Body of pancreas (tissue), 4 donors: ENCODE measurements at regions not wholly inside any gene's neighbourhood (a gene's known extent, or its start where the extent isn't known, plus 50 kb on each side); places are given as distances from the start of the nearest gene placed in this dataset.

ENCODE experiments used
- ATAC-seq: fragments of 150-250 bp; one replicate; pipeline ENCODE4 v1.9.1; 2016
- DNase-seq, 4 donors: peaks; one replicate each; pipeline ENCODE4 v3.0.0-alpha.2; 2019
- H3K27ac ChIP-seq, 4 donors: fragments of 200-600 bp; sonication (generic); 1 replicate in 3 of 4; 2 replicates in 1 of 4; pipeline versions ENCODE4 v1.5.1 to v1.6.1; 2016 to 2019; ENCODE audit warnings: mild to moderate bottlenecking in 1 of 4, mixed read lengths in 1 of 4, moderate library complexity in 1 of 4
- H3K27me3 ChIP-seq, 2 donors: fragments of 200-600 bp; sonication (generic); one replicate each; pipeline ENCODE4 v1.6.0; 2016; ENCODE audit warnings: mild to moderate bottlenecking in 1 of 2
- H3K36me3 ChIP-seq, 2 donors: fragments of 200-600 bp; sonication (generic); replicated peaks in 1 of 2; 2 replicates each; pipeline ENCODE4 v1.5.1; 2016; ENCODE audit warnings: low read depth in 2 of 2; ENCODE audit not compliant: insufficient read depth in 1 of 2
- H3K4me1 ChIP-seq: fragments of 200-600 bp; sonication (generic); one replicate; pipeline ENCODE4 v1.6.0; 2016
- H3K4me3 ChIP-seq, 2 donors: fragments of 200-600 bp; sonication (generic); 1 replicate in 1 of 2; 2 replicates in 1 of 2; pipeline ENCODE4 v1.5.1; 2016 to 2019
- H3K9me3 ChIP-seq, 3 donors: fragments of 200-600 bp; sonication (generic); 1 replicate in 2 of 3; 2 replicates in 1 of 3; pipeline ENCODE4 v1.5.1; 2016
- POLR2A ChIP-seq, 3 donors: fragments of 450-650 bp; IDR thresholded peaks; one replicate each; pipeline ENCODE4 v1.6.1; 2016; ENCODE audit warnings: antibody characterized with exemption in 3 of 3, mild to moderate bottlenecking in 2 of 3
- whole genome bisulfite sequencing, 2 donors: methylation state at CpG; one replicate each; pipeline ENCODE4 v1.1.5; 2017; 5-methylcytosine and 5-hydroxymethylcytosine counted together
- intact Hi-C: fragments of 100-400 bp; cut with DNase I; formaldehyde crosslinking; loops from one replicate; pipeline ENCODE4 v1.15.1; 2023
- TF ChIP-seq, protein P1 (sequence below), 7 experiments: fragments of 450-650 bp in 4 of 7; fragments of 200-600 bp in 3 of 7; sonication (generic) in 3 of 7; IDR thresholded peaks; one replicate each; pipeline ENCODE4 v1.5.1; 2016 to 2019; ENCODE audit warnings: antibody characterized with exemption in 7 of 7

DNA sequence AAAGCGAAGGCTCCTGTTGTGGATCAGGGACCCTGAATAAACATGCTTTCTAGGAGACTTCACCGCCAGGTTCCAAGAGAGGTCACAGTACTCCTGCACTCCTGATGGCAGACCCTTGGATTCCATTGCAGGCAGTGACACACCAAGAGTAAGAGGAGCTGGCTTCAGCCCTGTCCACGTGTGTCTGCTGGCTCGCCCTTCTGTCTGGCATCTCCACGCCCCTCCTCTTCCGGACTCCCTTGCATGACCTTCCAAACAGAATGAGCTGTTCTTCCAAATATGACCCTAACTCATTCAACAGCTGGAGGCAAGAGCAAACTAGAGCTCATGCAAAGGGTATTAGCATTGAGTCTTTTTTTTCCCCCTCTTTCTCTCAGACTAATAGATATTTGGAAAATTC is 233.0 kb upstream of the PLEKHG7 start:
- H3K4me3 ChIP-seq, result no peak overlapping the region
- H3K27me3 ChIP-seq, result no peaks in the 10 kb centered on the region
- intact Hi-C loops, result no loop called here
- no peak overlapping the region for H3K27ac ChIP-seq
- H3K9me3 ChIP-seq, result no peaks in the 10 kb centered on the region
- H3K4me1 ChIP-seq, result peaks cover 17% of the 10 kb centered on the region
- no peak for ATAC-seq
- H3K36me3 ChIP-seq, result no peaks in the 10 kb centered on the region
- no peak for DNase-seq
- WGBS, 2 donors, result 75 to 83% methylated on average over 6 of the region's 6 CpGs
- no peak for TF ChIP-seq POLR2A (IDR thresholded peaks at IDR 0.05)
- TF ChIP-seq, protein P1, sequence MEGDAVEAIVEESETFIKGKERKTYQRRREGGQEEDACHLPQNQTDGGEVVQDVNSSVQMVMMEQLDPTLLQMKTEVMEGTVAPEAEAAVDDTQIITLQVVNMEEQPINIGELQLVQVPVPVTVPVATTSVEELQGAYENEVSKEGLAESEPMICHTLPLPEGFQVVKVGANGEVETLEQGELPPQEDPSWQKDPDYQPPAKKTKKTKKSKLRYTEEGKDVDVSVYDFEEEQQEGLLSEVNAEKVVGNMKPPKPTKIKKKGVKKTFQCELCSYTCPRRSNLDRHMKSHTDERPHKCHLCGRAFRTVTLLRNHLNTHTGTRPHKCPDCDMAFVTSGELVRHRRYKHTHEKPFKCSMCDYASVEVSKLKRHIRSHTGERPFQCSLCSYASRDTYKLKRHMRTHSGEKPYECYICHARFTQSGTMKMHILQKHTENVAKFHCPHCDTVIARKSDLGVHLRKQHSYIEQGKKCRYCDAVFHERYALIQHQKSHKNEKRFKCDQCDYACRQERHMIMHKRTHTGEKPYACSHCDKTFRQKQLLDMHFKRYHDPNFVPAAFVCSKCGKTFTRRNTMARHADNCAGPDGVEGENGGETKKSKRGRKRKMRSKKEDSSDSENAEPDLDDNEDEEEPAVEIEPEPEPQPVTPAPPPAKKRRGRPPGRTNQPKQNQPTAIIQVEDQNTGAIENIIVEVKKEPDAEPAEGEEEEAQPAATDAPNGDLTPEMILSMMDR (IDR thresholded peaks at IDR 0.05), result no peak

DNA sequence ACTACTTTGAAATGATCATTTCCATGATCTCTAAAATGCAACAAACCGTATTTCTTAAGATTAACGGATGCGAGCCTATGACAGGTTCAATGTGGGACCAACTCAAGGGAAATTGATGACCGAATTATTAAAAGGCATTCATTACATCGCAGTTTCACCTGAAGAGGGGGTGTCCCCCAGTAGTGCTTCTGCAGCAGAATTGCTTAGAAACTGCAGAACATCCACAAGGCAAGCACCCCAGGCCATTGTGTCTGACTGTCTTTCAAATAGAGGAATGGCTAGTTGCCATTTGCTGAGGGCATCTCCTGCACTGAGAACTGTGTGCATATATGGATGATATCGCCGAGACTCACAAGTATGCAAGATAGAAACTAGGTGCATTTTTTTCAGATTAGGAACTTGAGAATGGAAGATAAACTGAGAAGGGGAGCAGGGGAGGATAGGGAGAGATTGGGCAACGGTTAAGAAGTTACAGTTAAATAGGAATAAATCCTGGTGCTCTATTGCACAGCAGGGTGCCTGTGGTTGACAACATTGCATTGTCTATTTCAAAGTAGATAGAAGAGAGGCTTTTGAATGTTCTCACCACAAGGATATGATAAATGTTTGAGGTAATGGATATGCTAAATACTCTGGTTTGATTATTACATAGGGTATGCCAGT is 234.3 kb upstream of the PLEKHG7 start:
- no peak for TF ChIP-seq POLR2A (IDR thresholded peaks at IDR 0.05)
- TF ChIP-seq, protein P1 (IDR thresholded peaks at IDR 0.05), result no peak
- H3K4me1 ChIP-seq, result peaks cover 22% of the 10 kb centered on the region
- no peak overlapping the region for H3K27ac ChIP-seq
- 91 to 92% methylated on average over 8 of the region's 8 CpGs for WGBS, 2 donors
- no peaks in the 10 kb centered on the region for H3K27me3 ChIP-seq
- H3K9me3 ChIP-seq, result no peaks in the 10 kb centered on the region
- intact Hi-C loops, result no loop called here
- DNase-seq (no peak), ATAC-seq (no peak)
- H3K4me3 ChIP-seq, result no peak overlapping the region
- H3K36me3 ChIP-seq, result no peaks in the 10 kb centered on the region

DNA sequence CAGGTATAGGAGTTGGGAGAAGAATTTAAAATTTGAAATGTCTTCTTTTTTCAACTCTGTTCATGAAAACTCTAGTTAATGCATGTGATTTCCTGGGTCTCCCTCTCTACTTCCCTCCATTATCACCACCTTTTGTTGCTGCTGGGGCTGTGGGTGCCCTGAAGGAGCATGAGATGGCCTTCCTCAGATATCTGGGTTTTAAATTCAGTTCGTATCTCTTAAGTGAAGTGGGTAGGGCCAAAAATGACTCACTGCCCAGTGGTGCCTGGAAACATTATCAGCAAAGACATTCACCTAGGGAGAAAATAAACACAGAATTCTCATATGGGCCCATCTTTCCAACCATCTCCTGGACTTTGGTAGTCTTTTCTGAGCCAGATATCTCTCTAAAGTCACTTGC is 234.9 kb upstream of the PLEKHG7 start:
- 28 to 50% methylated on average over 1 of the region's 1 CpG for WGBS, 2 donors
- DNase-seq, result no peak
- ATAC-seq, result no peak
- Histone ChIP-seq H3K9me3 (no peaks in the 10 kb centered on the region), H3K27me3 (no peaks in the 10 kb centered on the region), H3K27ac (no peak overlapping the region), H3K4me1 (peaks cover 22% of the 10 kb centered on the region), H3K4me3 (no peak overlapping the region), H3K36me3 (no peaks in the 10 kb centered on the region)
- TF ChIP-seq, protein P1 (IDR thresholded peaks at IDR 0.05), result no peak
- no peak for TF ChIP-seq POLR2A (IDR thresholded peaks at IDR 0.05)
- intact Hi-C loops, result no loop called here

DNA sequence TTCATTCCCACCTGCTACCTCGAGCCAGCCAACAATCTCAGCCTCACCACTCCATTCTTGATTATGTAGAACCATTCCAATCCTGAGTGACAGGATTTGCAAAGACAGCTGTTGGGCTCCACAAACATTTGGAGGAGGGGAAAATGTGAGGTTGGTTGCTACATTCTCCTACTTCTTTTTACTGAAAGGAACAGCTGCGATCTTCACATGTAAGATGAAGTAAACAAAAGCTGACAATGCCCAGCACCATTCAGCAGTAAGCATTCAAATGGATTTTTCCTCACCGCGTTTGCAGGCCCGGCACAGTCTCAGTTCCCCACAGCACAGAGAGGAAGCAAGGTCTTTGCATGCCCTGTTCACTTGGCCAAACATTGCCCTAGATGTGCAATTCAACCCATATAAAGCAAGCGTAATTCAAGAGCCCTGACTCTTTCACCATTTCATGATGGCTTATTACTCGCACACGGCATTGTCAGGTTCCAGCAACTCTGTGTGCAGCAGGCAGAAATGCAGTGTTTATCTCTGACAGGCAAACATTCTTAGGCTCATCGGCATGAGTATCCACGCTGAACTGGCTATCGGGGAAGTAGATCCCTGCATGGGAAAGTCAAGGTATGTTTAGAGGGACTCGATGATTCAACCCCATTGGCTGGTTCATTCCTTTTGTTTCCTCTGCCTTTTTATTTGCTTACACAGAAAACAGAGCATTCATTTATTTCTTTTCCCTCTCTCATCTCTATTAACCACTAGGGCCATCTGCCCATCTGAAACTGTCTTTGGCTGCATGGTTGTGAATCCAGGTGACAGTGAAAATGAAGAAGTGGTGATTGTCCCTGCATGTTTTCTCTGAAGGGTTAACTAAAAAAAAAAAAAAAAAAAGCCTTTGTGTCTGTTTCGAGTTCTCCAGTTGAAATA is 236.1 kb upstream of the PLEKHG7 start:
- Histone ChIP-seq H3K27ac (peak overlapping the region; percentile 19 to 55 (median 32)), H3K4me1 (peaks cover 22% of the 10 kb centered on the region), H3K27me3 (no peaks in the 10 kb centered on the region), H3K9me3 (no peaks in the 10 kb centered on the region), H3K36me3 (no peaks in the 10 kb centered on the region), H3K4me3 (no peak overlapping the region)
- WGBS, 2 donors, result 42 to 49% methylated on average over 13 of the region's 13 CpGs
- DNase-seq, result peak; percentile 20 to 65 (median 36)
- peak; percentile 74 for ATAC-seq
- intact Hi-C loops, result no loop called here
- peak in 1 of 3 donors; percentile 34 for TF ChIP-seq POLR2A (IDR thresholded peaks at IDR 0.05)
- TF ChIP-seq, protein P1 (IDR thresholded peaks at IDR 0.05), result no peak
